ENCODE measurements at regions not wholly inside any gene's neighbourhood (a gene's known extent, or its start where the extent isn't known, plus 50 kb on each side); places are given as distances from the start of the nearest gene placed in this dataset.
A peak's percentile ranks its signal among the peaks of the same experiment; 100 is the strongest.

DNA sequence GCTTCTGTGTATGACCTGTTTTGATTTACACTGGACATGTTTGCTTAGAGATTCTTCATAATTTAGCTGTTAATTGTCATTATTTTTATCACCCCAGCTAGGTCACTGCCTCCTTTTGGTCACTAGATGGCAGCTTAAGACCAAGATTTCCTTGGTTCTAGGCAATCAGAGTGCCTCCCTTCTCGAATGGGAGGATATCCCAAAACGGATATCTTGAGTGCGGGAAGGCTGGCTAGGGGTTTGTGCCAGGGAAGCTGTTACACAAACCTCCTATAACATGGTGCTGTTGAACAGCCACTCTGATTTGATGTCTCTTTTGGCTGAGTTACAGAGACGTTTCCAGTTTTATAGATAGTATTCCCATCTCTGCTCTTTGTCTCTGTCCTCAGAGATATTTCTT, 283.5 kb downstream of the S1PR1 start:
- Histone ChIP-seq H3K4me1 (no peaks in the 10 kb centered on the region), H3K36me3 (no peaks in the 10 kb centered on the region), H3K27me3 (ENCODE audit: low read depth) (no peaks in the 10 kb centered on the region), H3K27ac (no peak overlapping the region), H3K9me3 (no peaks in the 10 kb centered on the region), H3K4me3 (no peak overlapping the region)
- TF ChIP-seq, protein P1, sequence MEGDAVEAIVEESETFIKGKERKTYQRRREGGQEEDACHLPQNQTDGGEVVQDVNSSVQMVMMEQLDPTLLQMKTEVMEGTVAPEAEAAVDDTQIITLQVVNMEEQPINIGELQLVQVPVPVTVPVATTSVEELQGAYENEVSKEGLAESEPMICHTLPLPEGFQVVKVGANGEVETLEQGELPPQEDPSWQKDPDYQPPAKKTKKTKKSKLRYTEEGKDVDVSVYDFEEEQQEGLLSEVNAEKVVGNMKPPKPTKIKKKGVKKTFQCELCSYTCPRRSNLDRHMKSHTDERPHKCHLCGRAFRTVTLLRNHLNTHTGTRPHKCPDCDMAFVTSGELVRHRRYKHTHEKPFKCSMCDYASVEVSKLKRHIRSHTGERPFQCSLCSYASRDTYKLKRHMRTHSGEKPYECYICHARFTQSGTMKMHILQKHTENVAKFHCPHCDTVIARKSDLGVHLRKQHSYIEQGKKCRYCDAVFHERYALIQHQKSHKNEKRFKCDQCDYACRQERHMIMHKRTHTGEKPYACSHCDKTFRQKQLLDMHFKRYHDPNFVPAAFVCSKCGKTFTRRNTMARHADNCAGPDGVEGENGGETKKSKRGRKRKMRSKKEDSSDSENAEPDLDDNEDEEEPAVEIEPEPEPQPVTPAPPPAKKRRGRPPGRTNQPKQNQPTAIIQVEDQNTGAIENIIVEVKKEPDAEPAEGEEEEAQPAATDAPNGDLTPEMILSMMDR (IDR thresholded peaks at IDR 0.05) = peak; percentile 68
- ATAC-seq = peak; percentile 69 to 75
- no peak for DNase-seq
- intact Hi-C loops (cut with DNase I) = no loop called here

DNA sequence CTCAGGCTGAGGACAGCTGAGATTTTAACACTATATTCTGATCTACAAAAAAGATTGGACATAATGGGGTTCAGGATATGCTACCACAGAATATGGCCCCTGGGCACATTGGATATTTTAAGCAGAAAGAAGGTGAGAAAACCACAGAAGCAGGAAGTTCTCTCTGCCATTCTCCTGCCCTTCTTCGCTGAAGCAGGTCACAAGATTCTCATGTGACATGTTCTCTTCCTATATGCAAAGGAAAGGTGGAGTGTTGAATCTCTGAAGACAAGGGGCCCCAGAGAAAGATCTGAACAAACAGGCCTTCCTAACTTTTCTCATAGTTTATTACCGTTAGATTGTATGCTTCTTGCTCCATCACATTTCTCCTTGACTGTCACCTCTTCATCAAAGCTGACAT, 285.7 kb downstream of the S1PR1 start:
- intact Hi-C loops (cut with DNase I) = no loop called here
- no peak overlapping the region for H3K4me3 ChIP-seq
- ATAC-seq (no peak), DNase-seq (no peak)
- no peaks in the 10 kb centered on the region for H3K27me3 ChIP-seq (ENCODE audit: low read depth)
- TF ChIP-seq, protein P1 (IDR thresholded peaks at IDR 0.05) = no peak
- no peaks in the 10 kb centered on the region for H3K4me1 ChIP-seq
- no peak overlapping the region for H3K27ac ChIP-seq
- no peaks in the 10 kb centered on the region for H3K9me3 ChIP-seq
- H3K36me3 ChIP-seq = no peaks in the 10 kb centered on the region

DNA sequence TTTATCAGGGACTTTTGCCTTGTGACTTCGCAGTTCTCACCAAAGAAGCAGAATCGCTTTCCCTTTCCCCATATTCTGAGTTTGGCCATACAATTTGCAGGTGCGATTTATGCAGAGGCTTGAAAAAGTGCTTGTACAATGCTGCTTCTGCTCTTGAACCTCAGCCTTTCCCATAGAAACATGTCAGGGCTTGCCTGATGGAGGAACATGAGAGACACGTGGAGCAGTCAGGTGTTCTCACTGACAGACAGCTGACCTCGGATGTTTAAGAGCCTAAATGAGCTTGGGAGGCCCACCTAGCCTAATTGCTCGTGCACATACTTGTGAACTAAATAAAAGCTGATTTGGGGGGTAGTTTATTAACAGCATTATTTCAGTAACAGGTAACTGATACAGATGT, 290.0 kb downstream of the S1PR1 start:
- no peaks in the 10 kb centered on the region for H3K36me3 ChIP-seq
- H3K27ac ChIP-seq = no peak overlapping the region
- DNase-seq = no peak
- no peak for ATAC-seq
- no peaks in the 10 kb centered on the region for H3K4me1 ChIP-seq
- TF ChIP-seq, protein P1 (IDR thresholded peaks at IDR 0.05) = no peak
- no peaks in the 10 kb centered on the region for H3K9me3 ChIP-seq
- intact Hi-C loops (cut with DNase I) = no loop called here
- no peaks in the 10 kb centered on the region for H3K27me3 ChIP-seq (ENCODE audit: low read depth)
- no peak overlapping the region for H3K4me3 ChIP-seq

DNA sequence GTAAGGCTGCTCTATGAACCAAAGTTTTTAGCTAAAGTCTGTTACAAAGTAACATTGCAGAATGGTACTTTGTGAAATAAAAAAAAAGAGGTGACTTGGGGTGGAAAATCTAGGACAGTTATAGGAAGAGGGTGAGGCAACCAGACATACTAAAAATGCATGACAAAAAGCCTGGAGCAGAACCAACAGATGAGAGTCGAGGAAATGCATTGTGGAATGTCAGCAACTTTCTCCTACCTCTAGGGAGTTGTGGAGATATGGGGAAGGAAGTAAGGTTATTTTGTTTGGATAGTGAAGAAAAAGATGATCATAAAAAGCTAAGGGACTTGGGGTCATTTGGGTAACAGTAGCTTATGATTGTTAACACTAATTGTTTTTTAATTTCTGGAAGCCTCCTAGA, 295.6 kb downstream of the S1PR1 start:
- Histone ChIP-seq H3K36me3 (no peaks in the 10 kb centered on the region), H3K9me3 (no peaks in the 10 kb centered on the region), H3K4me3 (no peak overlapping the region), H3K27me3 (ENCODE audit: low read depth) (no peaks in the 10 kb centered on the region), H3K4me1 (no peaks in the 10 kb centered on the region), H3K27ac (no peak overlapping the region)
- no peak for DNase-seq
- TF ChIP-seq, protein P1 (IDR thresholded peaks at IDR 0.05) = no peak
- ATAC-seq = no peak
- intact Hi-C loops (cut with DNase I) = no loop called here

DNA sequence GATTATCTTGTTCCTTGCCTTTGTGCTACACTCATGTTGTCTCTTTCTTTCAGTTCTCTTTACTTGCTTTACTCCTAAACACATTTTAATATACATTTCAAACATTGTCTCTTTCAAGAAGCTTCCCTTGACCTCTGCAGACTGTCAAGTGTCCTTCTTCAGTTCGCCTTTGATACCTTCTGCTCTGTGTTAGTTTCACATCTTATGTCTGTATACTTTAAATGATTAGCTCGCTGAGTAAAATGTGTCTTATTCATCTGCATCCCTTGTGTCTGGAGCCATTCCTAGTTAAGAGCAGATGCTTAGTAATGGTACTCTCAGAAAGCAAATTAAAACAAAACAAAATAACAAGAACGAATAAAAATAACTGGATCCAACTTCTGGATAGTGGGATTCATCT, 303.3 kb downstream of the S1PR1 start:
- Histone ChIP-seq H3K4me3 (no peak overlapping the region), H3K36me3 (no peaks in the 10 kb centered on the region), H3K27me3 (ENCODE audit: low read depth) (no peaks in the 10 kb centered on the region), H3K9me3 (no peaks in the 10 kb centered on the region), H3K27ac (no peak overlapping the region), H3K4me1 (no peaks in the 10 kb centered on the region)
- DNase-seq (no peak), ATAC-seq (no peak)
- TF ChIP-seq, protein P1 (IDR thresholded peaks at IDR 0.05) = no peak
- intact Hi-C loops (cut with DNase I) = no loop called here

DNA sequence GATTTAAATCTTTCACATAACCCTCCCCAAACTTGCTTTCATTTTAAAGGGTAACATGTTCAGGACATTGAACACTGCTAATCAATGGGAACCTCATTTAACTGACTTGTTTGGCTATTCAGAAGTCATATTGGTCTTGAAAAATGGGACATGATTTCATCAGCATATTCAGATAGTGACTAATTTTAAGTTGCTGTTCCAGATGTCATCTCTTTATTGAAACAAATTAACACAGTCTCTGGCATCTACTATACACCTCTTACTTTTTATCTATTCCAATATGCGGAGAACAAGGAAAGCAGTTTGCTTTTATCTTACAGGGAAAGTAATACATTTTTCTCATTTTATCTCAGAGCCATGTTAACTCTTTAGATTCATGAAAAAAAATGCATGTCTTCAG, 310.1 kb downstream of the S1PR1 start:
- no peak for DNase-seq
- Histone ChIP-seq H3K4me1 (no peaks in the 10 kb centered on the region), H3K4me3 (no peak overlapping the region), H3K36me3 (no peaks in the 10 kb centered on the region), H3K9me3 (no peaks in the 10 kb centered on the region), H3K27me3 (ENCODE audit: low read depth) (no peaks in the 10 kb centered on the region), H3K27ac (no peak overlapping the region)
- TF ChIP-seq, protein P1 (IDR thresholded peaks at IDR 0.05) = no peak
- intact Hi-C loops (cut with DNase I) = no loop called here
- no peak for ATAC-seq
